Fibroblast of the aortic adventitia (primary cell): ENCODE measurements at regions not wholly inside any gene's neighbourhood (a gene's known extent, or its start where the extent isn't known, plus 50 kb on each side); places are given as distances from the start of the nearest gene placed in this dataset.

ENCODE experiments used
- DNase-seq: peaks from one replicate; pipeline ENCODE4 v3.0.0-alpha.2; 2010; ENCODE audit warnings: low read depth
- H3K4me3 ChIP-seq: 2 replicates; pipeline ENCODE4 v1.5.1; 2011; ENCODE audit warnings: low read depth, mild to moderate bottlenecking, control low read depth, low read length, moderate library complexity
- TF ChIP-seq, protein P1 (sequence below): IDR thresholded peaks from 2 replicates; pipeline ENCODE4 v1.5.1; 2011; ENCODE audit warnings: mild to moderate bottlenecking, low read length, control low read depth, inconsistent platforms; ENCODE audit not compliant: insufficient read depth

DNA sequence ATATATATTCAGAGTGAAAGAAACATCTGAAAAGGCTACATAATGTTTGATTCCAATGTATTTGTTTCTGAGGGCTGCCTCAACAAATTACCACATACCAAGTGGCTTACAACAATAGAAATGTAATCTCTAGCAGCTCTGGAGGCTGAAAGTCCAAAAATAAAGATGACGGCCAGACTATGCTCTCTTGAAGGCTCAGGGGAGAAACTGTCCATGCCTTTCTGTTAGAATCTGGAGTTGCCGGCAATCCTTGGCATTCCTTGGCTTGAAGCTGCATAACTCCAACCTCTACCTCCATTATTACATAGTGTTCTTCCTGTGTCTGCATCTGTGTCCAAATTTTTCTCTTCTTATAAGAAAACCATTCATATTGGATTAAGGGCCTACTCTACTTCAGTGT lies 68.1 kb upstream of the PLEKHG7 start:
- TF ChIP-seq, protein P1, sequence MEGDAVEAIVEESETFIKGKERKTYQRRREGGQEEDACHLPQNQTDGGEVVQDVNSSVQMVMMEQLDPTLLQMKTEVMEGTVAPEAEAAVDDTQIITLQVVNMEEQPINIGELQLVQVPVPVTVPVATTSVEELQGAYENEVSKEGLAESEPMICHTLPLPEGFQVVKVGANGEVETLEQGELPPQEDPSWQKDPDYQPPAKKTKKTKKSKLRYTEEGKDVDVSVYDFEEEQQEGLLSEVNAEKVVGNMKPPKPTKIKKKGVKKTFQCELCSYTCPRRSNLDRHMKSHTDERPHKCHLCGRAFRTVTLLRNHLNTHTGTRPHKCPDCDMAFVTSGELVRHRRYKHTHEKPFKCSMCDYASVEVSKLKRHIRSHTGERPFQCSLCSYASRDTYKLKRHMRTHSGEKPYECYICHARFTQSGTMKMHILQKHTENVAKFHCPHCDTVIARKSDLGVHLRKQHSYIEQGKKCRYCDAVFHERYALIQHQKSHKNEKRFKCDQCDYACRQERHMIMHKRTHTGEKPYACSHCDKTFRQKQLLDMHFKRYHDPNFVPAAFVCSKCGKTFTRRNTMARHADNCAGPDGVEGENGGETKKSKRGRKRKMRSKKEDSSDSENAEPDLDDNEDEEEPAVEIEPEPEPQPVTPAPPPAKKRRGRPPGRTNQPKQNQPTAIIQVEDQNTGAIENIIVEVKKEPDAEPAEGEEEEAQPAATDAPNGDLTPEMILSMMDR, result no peak
- H3K4me3 ChIP-seq, result no peak overlapping the region
- peak; percentile 56 for DNase-seq

DNA sequence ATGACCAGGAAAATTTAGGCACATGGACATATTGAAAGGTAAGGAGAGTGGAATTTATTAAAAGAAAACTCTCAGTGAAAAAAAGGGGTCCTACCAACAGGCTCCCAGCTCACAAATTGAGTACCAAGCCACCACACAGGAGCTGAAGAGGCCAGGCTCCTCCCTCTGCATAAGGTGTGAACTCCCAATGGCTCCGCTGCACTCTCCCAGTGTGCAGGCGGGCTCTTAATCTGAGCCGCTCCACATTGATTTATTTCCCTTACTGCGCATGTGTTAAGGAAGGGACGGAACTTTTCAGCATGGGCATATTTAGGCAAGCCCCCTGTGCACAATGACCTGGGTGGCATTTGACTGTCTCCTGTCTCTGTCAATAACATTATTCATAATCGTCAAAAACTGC lies 68.6 kb upstream of the PLEKHG7 start:
- TF ChIP-seq, protein P1, result no peak
- no peak for DNase-seq

DNA sequence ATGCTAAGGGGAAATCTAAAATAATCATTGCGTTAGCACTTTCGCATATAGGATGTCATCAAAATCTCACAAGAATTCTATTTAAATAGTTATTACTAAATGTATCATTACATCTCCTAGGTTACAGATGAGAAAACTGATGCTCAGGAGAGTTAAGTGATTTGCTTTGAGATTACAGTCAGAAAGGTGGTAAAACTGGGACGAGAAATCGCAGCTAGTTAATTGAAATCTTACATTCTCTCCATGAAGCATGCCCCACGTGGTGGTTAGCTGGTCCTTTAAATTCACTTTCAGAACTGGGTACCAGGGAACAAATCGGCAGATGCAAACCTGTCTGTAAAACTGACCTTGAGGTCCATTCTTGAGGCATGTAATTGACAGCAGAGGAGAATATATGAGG lies 71.8 kb upstream of the PLEKHG7 start:
- TF ChIP-seq, protein P1, result no peak
- H3K4me3 ChIP-seq, result no peak overlapping the region
- DNase-seq, result no peak

More for the DNA sequence above, 68.6 kb upstream of the PLEKHG7 start:
- H3K4me3 ChIP-seq, result no peak overlapping the region

DNA sequence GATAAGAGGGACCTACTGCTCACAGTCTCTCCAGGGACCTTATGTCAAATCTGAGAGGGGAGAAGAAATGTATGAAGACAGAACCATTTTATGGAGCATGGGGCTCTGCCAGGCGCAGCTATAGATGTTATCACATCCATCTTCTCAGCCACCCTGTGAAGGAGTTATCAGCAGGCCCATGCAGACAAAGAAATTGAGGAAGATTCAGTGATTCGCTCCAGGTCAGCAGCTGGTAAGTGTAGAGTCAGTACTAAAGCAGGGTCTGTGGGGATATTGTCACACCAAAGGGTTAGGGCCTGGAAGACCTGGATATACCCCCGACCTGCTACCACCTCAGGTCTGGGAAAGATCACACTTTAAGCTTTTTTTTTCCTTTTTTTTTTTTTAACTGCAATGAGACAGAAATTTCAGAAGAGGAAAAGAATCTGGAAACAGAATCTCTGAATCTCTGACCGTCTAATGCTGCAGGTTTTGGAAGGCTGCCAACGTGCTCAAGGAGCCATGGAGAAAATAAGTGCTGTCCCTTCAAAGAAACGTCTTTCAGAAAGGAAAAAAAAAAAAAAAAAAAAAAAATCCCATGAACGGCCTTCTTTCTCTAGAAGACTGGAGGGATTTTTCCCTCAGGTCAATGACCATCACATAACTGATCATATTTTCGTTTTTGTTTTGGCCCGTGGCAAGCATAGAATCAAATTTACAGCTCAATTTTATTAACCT lies 73.3 kb upstream of the PLEKHG7 start:
- H3K4me3 ChIP-seq, result no peak overlapping the region
- DNase-seq, result peak; percentile 14
- TF ChIP-seq, protein P1, result no peak

DNA sequence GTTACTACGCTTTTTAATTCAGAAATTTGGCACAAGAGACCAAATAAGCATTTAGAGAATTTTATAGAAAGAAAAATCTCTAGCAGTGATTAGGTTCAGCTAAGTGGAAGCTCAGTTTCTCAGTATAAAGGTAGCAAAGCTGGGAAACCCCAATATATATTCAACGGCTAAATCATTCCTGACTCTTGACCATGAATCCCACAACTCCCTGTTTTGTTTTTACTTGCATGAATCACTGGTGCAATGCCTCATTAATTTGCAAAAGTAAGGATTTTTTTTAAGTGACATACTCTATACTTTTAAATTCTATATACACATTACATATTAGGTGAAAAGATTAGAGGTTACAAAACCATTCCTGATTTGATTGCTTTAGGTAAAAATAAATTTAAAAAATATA lies 74.3 kb upstream of the PLEKHG7 start:
- TF ChIP-seq, protein P1, result no peak
- no peak for DNase-seq
- H3K4me3 ChIP-seq, result no peak overlapping the region

DNA sequence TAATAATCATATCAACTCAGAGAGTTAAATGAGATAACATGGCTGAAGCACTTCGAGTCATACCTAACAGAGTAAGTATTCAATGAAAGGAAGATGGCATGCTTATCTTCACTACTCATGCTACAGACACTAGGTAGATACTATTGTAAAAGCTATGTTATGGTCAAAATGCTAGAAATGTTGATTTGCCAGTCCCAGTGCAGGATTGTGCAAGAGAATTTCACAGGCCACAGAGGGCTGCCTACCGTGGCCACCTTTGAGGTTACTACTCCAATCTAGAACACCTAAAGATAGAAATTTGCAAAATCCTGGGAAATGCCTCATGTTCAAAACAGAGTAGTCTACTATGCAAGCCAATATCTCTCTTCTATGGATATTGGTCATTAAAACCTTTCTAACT lies 75.3 kb upstream of the PLEKHG7 start:
- TF ChIP-seq, protein P1, result no peak
- H3K4me3 ChIP-seq, result no peak overlapping the region
- no peak for DNase-seq

DNA sequence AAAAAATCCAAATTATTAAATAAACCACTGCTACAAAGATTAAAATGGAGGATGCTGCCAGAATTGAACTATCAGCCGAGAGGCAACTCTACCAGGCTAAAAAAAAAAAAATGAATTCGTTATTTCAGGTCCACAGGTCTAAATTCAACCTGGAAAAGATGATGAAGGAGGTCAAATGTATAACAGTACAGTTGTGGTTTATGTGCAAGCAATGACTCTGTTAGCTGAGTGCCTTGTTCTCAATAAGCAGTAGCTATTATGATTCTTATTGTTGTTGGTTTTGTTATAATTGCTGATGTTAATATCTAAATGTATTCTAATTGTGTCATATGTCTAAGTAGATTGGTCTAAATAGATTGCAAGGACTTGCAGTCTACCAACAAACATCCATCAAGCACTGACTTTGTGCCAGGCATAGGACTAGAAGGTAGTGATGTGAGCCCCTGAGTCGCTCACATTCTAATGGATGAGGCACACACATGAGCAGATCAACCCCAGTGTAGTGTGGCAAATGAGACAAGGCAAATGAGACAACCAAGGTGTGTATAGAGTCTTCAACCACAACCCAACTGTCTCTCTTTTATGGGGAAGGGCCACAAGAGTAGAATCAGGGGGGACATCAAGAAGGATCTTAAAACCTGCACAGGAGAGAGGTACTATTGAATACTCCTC lies 77.0 kb upstream of the PLEKHG7 start:
- TF ChIP-seq, protein P1, result no peak
- DNase-seq, result no peak
- H3K4me3 ChIP-seq, result no peak overlapping the region
